ENCODE measurements at regions not wholly inside any gene's neighbourhood (a gene's known extent, or its start where the extent isn't known, plus 50 kb on each side); places are given as distances from the start of the nearest gene placed in this dataset.
"Not testable (repeated sequence)": the region's sequence is repeated elsewhere in the genome, so short reads cannot be mapped to it uniquely, and the experiment has no call there.

DNA sequence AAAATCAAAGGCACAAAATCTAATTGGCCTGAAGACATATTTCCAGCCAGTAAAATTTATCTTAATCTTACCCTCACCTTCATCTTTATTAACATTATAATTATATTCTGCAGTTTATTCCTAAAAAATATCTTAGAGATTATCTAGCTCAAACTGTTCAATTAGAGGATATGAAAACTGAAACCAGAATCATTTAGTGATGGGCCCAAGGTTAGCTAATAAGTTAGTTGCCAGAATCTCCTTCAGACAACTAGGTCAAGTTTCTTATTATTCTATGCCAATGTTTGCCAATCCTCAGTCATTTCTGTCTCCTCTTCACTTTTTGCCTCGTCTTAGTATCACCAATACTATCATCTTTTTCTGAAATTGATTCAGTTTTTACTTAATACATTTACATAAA, 56.0 kb upstream of the RASA1 start:
- ATAC-seq (replicated peaks) = no peak
- Mint-ChIP-seq H3K27me3 (no peaks in the 10 kb centered on the region), H3K9me3 (no peaks in the 10 kb centered on the region), H3K4me3 (no peak overlapping the region), H3K36me3 (ENCODE audit: insufficient read depth) (no peaks in the 10 kb centered on the region), H3K27ac (no peak overlapping the region), H3K4me1 (ENCODE audit: low read depth in 2 of 2) (peaks cover 15 to 16% of the 10 kb centered on the region in 2 donors)
- DNase-seq = no peak

DNA sequence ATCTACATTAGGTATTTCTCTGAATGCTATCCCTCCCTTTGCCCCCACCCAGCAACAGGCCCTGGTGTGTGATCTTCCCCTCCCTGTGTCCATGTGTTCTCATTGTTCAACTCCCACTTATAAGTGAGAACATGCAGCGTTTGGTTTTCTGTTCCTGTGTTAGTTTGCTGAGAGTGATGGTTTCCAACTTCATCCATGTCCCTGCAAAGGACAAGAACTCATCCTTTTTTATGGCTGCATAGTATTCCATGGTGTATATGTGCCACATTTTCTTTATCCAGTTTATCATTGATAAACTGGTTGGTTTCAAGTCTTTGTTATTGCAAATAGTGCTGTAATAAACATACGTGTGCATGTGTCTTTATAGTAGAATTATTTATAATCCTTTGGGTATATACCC, 55.5 kb upstream of the RASA1 start:
- ATAC-seq (replicated peaks); DNase-seq; H3K9me3 Mint-ChIP-seq; H3K27me3 Mint-ChIP-seq; H3K27ac Mint-ChIP-seq; H3K36me3 Mint-ChIP-seq (ENCODE audit: insufficient read depth); H3K4me3 Mint-ChIP-seq: not testable (repeated sequence)
- peaks cover 15 to 16% of the 10 kb centered on the region in 2 donors for H3K4me1 Mint-ChIP-seq (ENCODE audit: low read depth in 2 of 2)

DNA sequence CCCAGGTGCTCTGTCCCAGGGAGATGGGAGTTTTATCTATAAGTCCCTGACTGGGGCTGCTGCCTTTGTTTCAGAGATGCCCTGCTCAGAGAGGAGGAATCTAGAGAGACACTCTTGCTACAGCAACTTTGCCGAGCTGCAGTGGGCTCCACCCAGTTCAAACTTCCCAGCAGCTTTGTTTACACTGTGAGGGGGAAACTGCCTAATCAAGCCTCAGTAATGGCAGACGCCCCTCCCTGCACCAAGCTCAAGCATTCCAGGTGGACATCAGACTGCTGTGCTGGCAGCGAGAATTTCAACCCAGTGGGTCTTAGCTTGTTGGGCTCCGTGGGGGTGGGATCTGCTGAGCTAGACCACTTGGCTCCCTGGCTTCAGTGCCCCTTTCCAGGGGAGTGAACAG, 50.2 kb upstream of the RASA1 start:
- not testable (repeated sequence) for H3K4me3 Mint-ChIP-seq; H3K9me3 Mint-ChIP-seq; H3K27me3 Mint-ChIP-seq; H3K27ac Mint-ChIP-seq; ATAC-seq (replicated peaks); H3K36me3 Mint-ChIP-seq (ENCODE audit: insufficient read depth); DNase-seq
- peaks cover 15 to 16% of the 10 kb centered on the region in 2 donors for H3K4me1 Mint-ChIP-seq (ENCODE audit: low read depth in 2 of 2)
